Tibial nerve (tissue), 4 donors: ENCODE measurements at regions not wholly inside any gene's neighbourhood (a gene's known extent, or its start where the extent isn't known, plus 50 kb on each side); places are given as distances from the start of the nearest gene placed in this dataset.

ENCODE experiments used
- EP300 ChIP-seq, 2 donors: sonication (generic); formaldehyde crosslinking; IDR thresholded peaks; one replicate each; pipeline ENCODE4 v1.6.1; 2017; ENCODE audit warnings: antibody characterized with exemption in 2 of 2, mild to moderate bottlenecking in 1 of 2
- POLR2A ChIP-seq, 2 donors: fragments of 450-650 bp; IDR thresholded peaks; one replicate each; pipeline ENCODE4 v1.6.1; 2017; ENCODE audit warnings: antibody characterized with exemption in 2 of 2, mild to moderate bottlenecking in 2 of 2, moderate library complexity in 2 of 2
- TF ChIP-seq, protein P1 (sequence below), 5 experiments: fragments of 200-600 bp in 3 of 5; fragments of 450-650 bp in 2 of 5; sonication (generic) in 3 of 5; IDR thresholded peaks; one replicate each; pipeline ENCODE4 v1.5.1; 2016 to 2019; ENCODE audit warnings: antibody characterized with exemption in 5 of 5, mild to moderate bottlenecking in 3 of 5, moderate library complexity in 2 of 5

DNA sequence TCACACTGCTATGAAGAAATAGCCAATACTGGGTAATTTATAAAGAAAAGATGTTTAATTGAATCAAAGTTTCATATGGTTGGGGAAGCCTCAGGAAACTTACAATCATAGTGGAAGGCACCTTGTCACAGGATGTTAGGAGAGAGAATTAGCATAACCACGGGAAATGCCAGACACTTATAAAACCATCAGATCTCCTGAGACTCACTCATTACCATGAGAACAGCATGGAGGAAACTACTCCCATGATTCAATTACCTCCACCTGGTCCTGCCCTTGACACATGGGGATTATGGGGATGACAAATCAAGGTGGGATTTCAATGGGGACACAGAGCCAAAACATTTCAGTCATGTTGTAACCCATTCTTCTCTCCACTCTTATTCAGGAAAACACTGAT is 472.9 kb upstream of the FSIP2 start:
- TF ChIP-seq, protein P1, sequence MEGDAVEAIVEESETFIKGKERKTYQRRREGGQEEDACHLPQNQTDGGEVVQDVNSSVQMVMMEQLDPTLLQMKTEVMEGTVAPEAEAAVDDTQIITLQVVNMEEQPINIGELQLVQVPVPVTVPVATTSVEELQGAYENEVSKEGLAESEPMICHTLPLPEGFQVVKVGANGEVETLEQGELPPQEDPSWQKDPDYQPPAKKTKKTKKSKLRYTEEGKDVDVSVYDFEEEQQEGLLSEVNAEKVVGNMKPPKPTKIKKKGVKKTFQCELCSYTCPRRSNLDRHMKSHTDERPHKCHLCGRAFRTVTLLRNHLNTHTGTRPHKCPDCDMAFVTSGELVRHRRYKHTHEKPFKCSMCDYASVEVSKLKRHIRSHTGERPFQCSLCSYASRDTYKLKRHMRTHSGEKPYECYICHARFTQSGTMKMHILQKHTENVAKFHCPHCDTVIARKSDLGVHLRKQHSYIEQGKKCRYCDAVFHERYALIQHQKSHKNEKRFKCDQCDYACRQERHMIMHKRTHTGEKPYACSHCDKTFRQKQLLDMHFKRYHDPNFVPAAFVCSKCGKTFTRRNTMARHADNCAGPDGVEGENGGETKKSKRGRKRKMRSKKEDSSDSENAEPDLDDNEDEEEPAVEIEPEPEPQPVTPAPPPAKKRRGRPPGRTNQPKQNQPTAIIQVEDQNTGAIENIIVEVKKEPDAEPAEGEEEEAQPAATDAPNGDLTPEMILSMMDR (IDR thresholded peaks at IDR 0.05) = no peak
- TF ChIP-seq POLR2A (IDR thresholded peaks at IDR 0.05) = no peak
- TF ChIP-seq EP300 (IDR thresholded peaks at IDR 0.05) = no peak
